ENCODE measurements at regions not wholly inside any gene's neighbourhood (a gene's known extent, or its start where the extent isn't known, plus 50 kb on each side); places are given as distances from the start of the nearest gene placed in this dataset.

- TF ChIP-seq, protein P1, sequence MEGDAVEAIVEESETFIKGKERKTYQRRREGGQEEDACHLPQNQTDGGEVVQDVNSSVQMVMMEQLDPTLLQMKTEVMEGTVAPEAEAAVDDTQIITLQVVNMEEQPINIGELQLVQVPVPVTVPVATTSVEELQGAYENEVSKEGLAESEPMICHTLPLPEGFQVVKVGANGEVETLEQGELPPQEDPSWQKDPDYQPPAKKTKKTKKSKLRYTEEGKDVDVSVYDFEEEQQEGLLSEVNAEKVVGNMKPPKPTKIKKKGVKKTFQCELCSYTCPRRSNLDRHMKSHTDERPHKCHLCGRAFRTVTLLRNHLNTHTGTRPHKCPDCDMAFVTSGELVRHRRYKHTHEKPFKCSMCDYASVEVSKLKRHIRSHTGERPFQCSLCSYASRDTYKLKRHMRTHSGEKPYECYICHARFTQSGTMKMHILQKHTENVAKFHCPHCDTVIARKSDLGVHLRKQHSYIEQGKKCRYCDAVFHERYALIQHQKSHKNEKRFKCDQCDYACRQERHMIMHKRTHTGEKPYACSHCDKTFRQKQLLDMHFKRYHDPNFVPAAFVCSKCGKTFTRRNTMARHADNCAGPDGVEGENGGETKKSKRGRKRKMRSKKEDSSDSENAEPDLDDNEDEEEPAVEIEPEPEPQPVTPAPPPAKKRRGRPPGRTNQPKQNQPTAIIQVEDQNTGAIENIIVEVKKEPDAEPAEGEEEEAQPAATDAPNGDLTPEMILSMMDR (conservative IDR thresholded peaks at IDR 0.05; ENCODE audit: low read depth, low read length), result no peak
- TF ChIP-seq EZH2phosphoT487 (IDR thresholded peaks at IDR 0.05; ENCODE audit: borderline replicate concordance, low read length) (no peak), EZH2 (IDR thresholded peaks at IDR 0.05; ENCODE audit: low read length, unreplicated experiment) (no peak)
Observed at GRCh38 chr3:88416436-88416835, 266.7 kb downstream of the C3orf38 start.

All from PC-3 (cell line).